Vagina (tissue), 2 donors: ENCODE measurements at regions not wholly inside any gene's neighbourhood (a gene's known extent, or its start where the extent isn't known, plus 50 kb on each side); places are given as distances from the start of the nearest gene placed in this dataset.

Experiments used
- DNase-seq, 2 donors: peaks; one replicate each; pipeline ENCODE4 v3.0.0-alpha.2; 2017; ENCODE audit errors: extremely low spot score in 2 of 2
- H3K27ac ChIP-seq: fragments of 200-600 bp; sonication (generic); one replicate; pipeline ENCODE4 v1.5.1; 2019
- H3K27me3 ChIP-seq: fragments of 200-600 bp; sonication (generic); one replicate; pipeline ENCODE4 v1.5.1; 2019
- H3K36me3 ChIP-seq, 2 donors: fragments of 200-600 bp; sonication (generic); one replicate each; pipeline ENCODE4 v1.5.1; 2017 to 2019
- H3K4me1 ChIP-seq: fragments of 200-600 bp; sonication (generic); one replicate; pipeline ENCODE4 v1.5.1; 2019
- H3K4me3 ChIP-seq, 2 donors: fragments of 200-600 bp; sonication (generic); 1 replicate in 1 of 2; 2 replicates in 1 of 2; pipeline ENCODE4 v1.5.1; 2016 to 2019
- H3K9me3 ChIP-seq: fragments of 200-600 bp; sonication (generic); one replicate; pipeline ENCODE4 v1.5.1; 2019
- CTCF ChIP-seq, 3 experiments: fragments of 450-650 bp in 2 of 3; fragments of 200-600 bp in 1 of 3; sonication (generic) in 1 of 3; IDR thresholded peaks; one replicate each; pipeline ENCODE4 v1.5.1; 2017 to 2019; ENCODE audit warnings: antibody characterized with exemption in 3 of 3, mild to moderate bottlenecking in 2 of 3, moderate library complexity in 2 of 3
- POLR2A ChIP-seq, 2 donors: fragments of 450-650 bp; IDR thresholded peaks; one replicate each; pipeline ENCODE4 v1.6.1; 2017; ENCODE audit warnings: antibody characterized with exemption in 2 of 2, mild to moderate bottlenecking in 2 of 2, moderate library complexity in 2 of 2
- POLR2AphosphoS5 ChIP-seq, 2 donors: sonication (generic); formaldehyde crosslinking; IDR thresholded peaks; one replicate each; pipeline ENCODE4 v1.9.0; 2017; ENCODE audit warnings: antibody characterized with exemption in 2 of 2, mild to moderate bottlenecking in 2 of 2, low read depth in 1 of 2; ENCODE audit not compliant: insufficient read depth in 1 of 2
- intact Hi-C: fragments of 100-400 bp; cut with DNase I; formaldehyde crosslinking; loops from one replicate; pipeline ENCODE4 v1.15.1; 2023

DNA sequence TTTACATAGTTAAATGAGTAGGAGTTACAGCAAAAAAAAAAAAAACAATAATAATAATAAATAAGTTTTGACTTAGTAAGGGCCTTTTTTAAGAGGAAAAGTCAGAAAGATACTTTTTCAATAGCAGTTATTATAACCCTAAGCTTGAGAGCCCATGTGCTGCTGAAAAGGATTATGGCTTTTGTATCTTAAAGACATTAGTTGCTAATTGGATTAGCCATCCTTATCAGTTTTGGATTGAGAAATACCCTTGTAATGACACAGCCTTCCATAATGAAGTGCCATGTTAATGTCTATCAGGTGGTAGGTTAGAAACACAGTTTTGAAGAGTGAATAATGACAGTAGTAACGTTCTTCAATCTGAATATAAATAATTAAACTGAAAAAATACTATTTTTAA lies 554.0 kb downstream of the RIT2 start:
- H3K9me3 ChIP-seq: no peaks in the 10 kb centered on the region
- H3K4me3 ChIP-seq: no peak overlapping the region
- intact Hi-C loops: no loop called here
- H3K27ac ChIP-seq: no peak overlapping the region
- DNase-seq: no peak
- H3K36me3 ChIP-seq: no peaks in the 10 kb centered on the region
- H3K4me1 ChIP-seq: no peaks in the 10 kb centered on the region
- no peaks in the 10 kb centered on the region for H3K27me3 ChIP-seq
- TF ChIP-seq POLR2AphosphoS5 (IDR thresholded peaks at IDR 0.05; ENCODE audit: insufficient read depth in 1 of 2, low read depth in 1 of 2) (no peak), CTCF (IDR thresholded peaks at IDR 0.05) (no peak), POLR2A (IDR thresholded peaks at IDR 0.05) (no peak)

GRCh38 chr18:42563995-42564394 lies 551.5 kb downstream of the RIT2 start:
- Histone ChIP-seq H3K27me3 (no peaks in the 10 kb centered on the region), H3K4me1 (no peaks in the 10 kb centered on the region), H3K27ac (no peak overlapping the region), H3K36me3 (no peaks in the 10 kb centered on the region), H3K4me3 (no peak overlapping the region), H3K9me3 (no peaks in the 10 kb centered on the region)
- no peak for DNase-seq
- no peak for TF ChIP-seq POLR2AphosphoS5 (IDR thresholded peaks at IDR 0.05; ENCODE audit: insufficient read depth in 1 of 2, low read depth in 1 of 2)
- no peak for TF ChIP-seq CTCF (IDR thresholded peaks at IDR 0.05)
- TF ChIP-seq POLR2A (IDR thresholded peaks at IDR 0.05): no peak
- intact Hi-C loops: no loop called here

DNA sequence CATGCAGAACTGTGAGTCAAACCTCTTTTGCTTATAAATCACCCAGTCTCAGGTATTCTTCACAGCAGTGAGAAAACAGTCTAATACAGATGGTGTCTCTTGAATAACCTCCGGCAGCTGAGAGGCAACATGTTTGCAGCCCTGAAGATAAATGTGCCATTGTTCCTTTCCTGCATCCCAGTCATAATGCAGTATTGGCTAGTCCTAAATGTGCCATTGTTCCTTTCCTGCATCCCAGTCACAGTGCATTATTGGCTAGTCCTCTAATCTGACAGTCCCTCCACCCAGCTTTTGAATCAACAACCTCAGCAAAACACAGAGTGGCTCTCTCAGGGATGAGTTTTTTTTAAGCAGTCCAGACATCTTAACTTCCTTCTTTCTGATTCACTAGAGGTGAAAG lies 550.7 kb downstream of the RIT2 start:
- H3K27ac ChIP-seq: no peak overlapping the region
- no peaks in the 10 kb centered on the region for H3K36me3 ChIP-seq
- no peak for TF ChIP-seq CTCF (IDR thresholded peaks at IDR 0.05)
- H3K4me1 ChIP-seq: no peaks in the 10 kb centered on the region
- no peak overlapping the region for H3K4me3 ChIP-seq
- no peaks in the 10 kb centered on the region for H3K27me3 ChIP-seq
- DNase-seq: no peak
- no peaks in the 10 kb centered on the region for H3K9me3 ChIP-seq
- intact Hi-C loops: loop anchor here (5.0 kb wide), 1 partner anchor 112 kb away; no protein-coding TSS in a partner anchor

DNA sequence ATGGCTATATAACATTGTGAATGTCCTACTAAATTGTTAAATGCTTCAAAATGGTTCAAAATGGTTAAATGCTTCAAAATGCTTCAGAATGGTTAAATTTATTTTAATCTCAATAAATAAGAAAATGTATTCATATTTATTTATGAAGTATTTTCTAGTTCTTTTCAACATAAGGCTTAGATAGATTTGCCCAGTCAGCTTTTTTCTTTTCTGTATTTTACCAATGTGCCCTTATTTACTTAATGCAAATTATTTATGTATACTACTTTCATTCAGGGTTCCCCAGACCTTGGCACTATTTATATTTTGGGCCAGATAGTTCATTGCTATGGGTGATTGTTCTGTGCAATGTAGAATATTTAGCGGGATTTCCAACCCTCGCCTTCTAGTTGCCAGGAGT lies 546.7 kb downstream of the RIT2 start:
- Histone ChIP-seq H3K27ac (no peak overlapping the region), H3K27me3 (no peaks in the 10 kb centered on the region), H3K9me3 (no peaks in the 10 kb centered on the region), H3K4me3 (no peak overlapping the region), H3K36me3 (no peaks in the 10 kb centered on the region), H3K4me1 (no peaks in the 10 kb centered on the region)
- no peak for DNase-seq
- no peak for TF ChIP-seq POLR2AphosphoS5 (IDR thresholded peaks at IDR 0.05; ENCODE audit: insufficient read depth in 1 of 2, low read depth in 1 of 2)
- TF ChIP-seq POLR2A (IDR thresholded peaks at IDR 0.05): no peak
- TF ChIP-seq CTCF (IDR thresholded peaks at IDR 0.05): no peak
- intact Hi-C loops: loop anchor here (5.0 kb wide), 1 partner anchor 116 kb away; no protein-coding TSS in a partner anchor

GRCh38 chr18:42574871-42575270 lies 540.6 kb downstream of the RIT2 start:
- TF ChIP-seq CTCF (IDR thresholded peaks at IDR 0.05) (no peak), POLR2A (IDR thresholded peaks at IDR 0.05) (no peak), POLR2AphosphoS5 (IDR thresholded peaks at IDR 0.05; ENCODE audit: insufficient read depth in 1 of 2, low read depth in 1 of 2) (no peak)
- DNase-seq: no peak
- Histone ChIP-seq H3K4me1 (no peaks in the 10 kb centered on the region), H3K9me3 (no peaks in the 10 kb centered on the region), H3K27ac (no peak overlapping the region), H3K4me3 (no peak overlapping the region), H3K27me3 (no peaks in the 10 kb centered on the region), H3K36me3 (no peaks in the 10 kb centered on the region)
- intact Hi-C loops: no loop called here
